ENCODE measurements at regions not wholly inside any gene's neighbourhood (a gene's known extent, or its start where the extent isn't known, plus 50 kb on each side); places are given as distances from the start of the nearest gene placed in this dataset.

GRCh38 chr5:74085186-74085585 lies 459.2 kb downstream of the ARHGEF28 start:
- no peaks in the 10 kb centered on the region for H3K36me3 ChIP-seq (ENCODE audit: insufficient read depth, low read length)
- H3K4me3 ChIP-seq (ENCODE audit: low read length): no peak overlapping the region
- no peak overlapping the region for H2AFZ ChIP-seq (ENCODE audit: low read depth, low read length)
- H3K27ac ChIP-seq (ENCODE audit: low read length): no peak overlapping the region
- H3K27me3 ChIP-seq (ENCODE audit: insufficient read depth, low read depth, low read length): no peaks in the 10 kb centered on the region
- no peaks in the 10 kb centered on the region for H3K9me3 ChIP-seq (ENCODE audit: low read length)
- no peaks in the 10 kb centered on the region for H3K9me2 ChIP-seq (ENCODE audit: insufficient read depth, low read length)
- no peak overlapping the region for H3K4me2 ChIP-seq (ENCODE audit: low read length)
- no peaks in the 10 kb centered on the region for H3K79me2 ChIP-seq (replicated peaks; ENCODE audit: insufficient read depth, low read length)
- TF ChIP-seq RAD21 (conservative IDR thresholded peaks at IDR 0.05) (no peak), REST (IDR thresholded peaks at IDR 0.05; ENCODE audit: borderline replicate concordance) (no peak), EP300 (conservative IDR thresholded peaks at IDR 0.05; ENCODE audit: poor library complexity, severe bottlenecking) (no peak), TAF1 (IDR thresholded peaks at IDR 0.05; ENCODE audit: low read depth) (no peak), EZH2 (IDR thresholded peaks at IDR 0.05; ENCODE audit: borderline replicate concordance, insufficient read depth, low read length, poor library complexity, severe bottlenecking) (no peak), SMC3 (conservative IDR thresholded peaks at IDR 0.05; ENCODE audit: poor library complexity) (no peak), MXI1 (conservative IDR thresholded peaks at IDR 0.05; ENCODE audit: poor library complexity, severe bottlenecking) (no peak), POLR2AphosphoS5 (IDR thresholded peaks at IDR 0.05) (no peak), CTCF (IDR thresholded peaks at IDR 0.05; ENCODE audit: poor library complexity, severe bottlenecking) (no peak)
- H3K9ac ChIP-seq (ENCODE audit: low read length): no peak overlapping the region
- H4K20me1 ChIP-seq (ENCODE audit: insufficient read depth): no peaks in the 10 kb centered on the region
- no peaks in the 10 kb centered on the region for H3F3A ChIP-seq (ENCODE audit: insufficient read depth, low read length, poor library complexity, severe bottlenecking)

- no peak overlapping the region for H3K4me2 ChIP-seq (ENCODE audit: low read length)
- no peaks in the 10 kb centered on the region for H3K36me3 ChIP-seq (ENCODE audit: insufficient read depth, low read length)
- no peaks in the 10 kb centered on the region for H3K27me3 ChIP-seq (ENCODE audit: insufficient read depth, low read depth, low read length)
- H3K9me2 ChIP-seq (ENCODE audit: insufficient read depth, low read length): no peaks in the 10 kb centered on the region
- H3F3A ChIP-seq (ENCODE audit: insufficient read depth, low read length, poor library complexity, severe bottlenecking): no peaks in the 10 kb centered on the region
- H3K27ac ChIP-seq (ENCODE audit: low read length): no peak overlapping the region
- no peaks in the 10 kb centered on the region for H4K20me1 ChIP-seq (ENCODE audit: insufficient read depth)
- TF ChIP-seq RAD21 (conservative IDR thresholded peaks at IDR 0.05): no peak
- TF ChIP-seq EZH2 (IDR thresholded peaks at IDR 0.05; ENCODE audit: borderline replicate concordance, insufficient read depth, low read length, poor library complexity, severe bottlenecking): no peak
- TF ChIP-seq EP300 (conservative IDR thresholded peaks at IDR 0.05; ENCODE audit: poor library complexity, severe bottlenecking): no peak
- no peak for TF ChIP-seq CTCF (IDR thresholded peaks at IDR 0.05; ENCODE audit: poor library complexity, severe bottlenecking)
- TF ChIP-seq MXI1 (conservative IDR thresholded peaks at IDR 0.05; ENCODE audit: poor library complexity, severe bottlenecking): no peak
- TF ChIP-seq POLR2AphosphoS5 (IDR thresholded peaks at IDR 0.05): no peak
- no peak for TF ChIP-seq TAF1 (IDR thresholded peaks at IDR 0.05; ENCODE audit: low read depth)
- TF ChIP-seq SMC3 (conservative IDR thresholded peaks at IDR 0.05; ENCODE audit: poor library complexity): no peak
- no peak for TF ChIP-seq REST (IDR thresholded peaks at IDR 0.05; ENCODE audit: borderline replicate concordance)
- H3K9me3 ChIP-seq (ENCODE audit: low read length): no peaks in the 10 kb centered on the region
- H2AFZ ChIP-seq (ENCODE audit: low read depth, low read length): no peak overlapping the region
- no peak overlapping the region for H3K9ac ChIP-seq (ENCODE audit: low read length)
- no peaks in the 10 kb centered on the region for H3K79me2 ChIP-seq (replicated peaks; ENCODE audit: insufficient read depth, low read length)
- no peak overlapping the region for H3K4me3 ChIP-seq (ENCODE audit: low read length)
Observed at GRCh38 chr5:74083096-74083791, 457.2 kb downstream of the ARHGEF28 start.
